H1 (cell line): ENCODE measurements at regions not wholly inside any gene's neighbourhood (a gene's known extent, or its start where the extent isn't known, plus 50 kb on each side); places are given as distances from the start of the nearest gene placed in this dataset.
"Not testable (repeated sequence)": the region's sequence is repeated elsewhere in the genome, so short reads cannot be mapped to it uniquely, and the experiment has no call there.

Experiments used
- CTCF ChIA-PET: fragments of 300-600 bp; sonication (Branson Sonifier 250); formaldehyde crosslinking; loops from one replicate; lab custom pipeline; 2021; ENCODE audit not compliant: partially characterized antibody; lab: Charles Lee
- POLR2A ChIA-PET: fragments of 300-600 bp; sonication (Branson Sonifier 250); formaldehyde crosslinking; loops from one replicate; lab custom pipeline; 2021; ENCODE audit warnings: inconsistent platforms; ENCODE audit not compliant: partially characterized antibody; lab: Charles Lee
- DNase-seq, 2 experiments: peaks; one replicate each; pipeline versions ENCODE4 v3.0.0 to v3.0.0-alpha.2; 2010 to 2022; ENCODE audit warnings: low spot score in 2 of 2, low read depth in 1 of 2, mixed read lengths in 1 of 2
- FAIRE-seq: peaks from 2 replicates; lab custom pipeline; 2011; peaks lifted over from hg19 to GRCh38; lab: Jason Lieb, UNC
- H2AFZ ChIP-seq: 2 replicates; pipeline ENCODE4 v1.8.1; 2012; ENCODE audit warnings: low read length, inconsistent platforms
- H2AK5ac ChIP-seq: 2 replicates; pipeline ENCODE4 v1.6.1; 2013; ENCODE audit warnings: low read depth, low read length
- H2BK120ac ChIP-seq: replicated peaks from 2 replicates; pipeline ENCODE3; 2013; ENCODE audit warnings: low read depth, low read length, inconsistent platforms
- H2BK12ac ChIP-seq: 2 replicates; pipeline ENCODE4 v1.6.1; 2013; ENCODE audit warnings: low read depth, low read length
- H2BK15ac ChIP-seq: 2 replicates; pipeline ENCODE4 v1.6.1; 2013; ENCODE audit warnings: low read length
- H2BK20ac ChIP-seq: 2 replicates; pipeline ENCODE4 v1.6.1; 2013; ENCODE audit warnings: low read length
- H2BK5ac ChIP-seq: 2 replicates; pipeline ENCODE4 v1.6.1; 2013; ENCODE audit warnings: low read depth, low read length
- H3K14ac ChIP-seq: 2 replicates; pipeline ENCODE4 v1.6.1; 2013; ENCODE audit warnings: inconsistent platforms; ENCODE audit not compliant: insufficient read length
- H3K18ac ChIP-seq: 2 replicates; pipeline ENCODE4 v1.6.1; 2013; ENCODE audit warnings: low read length; ENCODE audit errors: extremely low read depth
- H3K23ac ChIP-seq: 2 replicates; pipeline ENCODE4 v1.6.1; 2013; ENCODE audit warnings: inconsistent platforms; ENCODE audit not compliant: insufficient read length
- H3K23me2 ChIP-seq: 2 replicates; pipeline ENCODE4 v1.6.1; 2013; ENCODE audit warnings: low read depth, low read length
- H3K27ac ChIP-seq: 2 replicates; pipeline ENCODE4 v1.6.1; 2011; ENCODE audit warnings: low read depth, low read length, inconsistent platforms
- H3K27me3 ChIP-seq, 4 experiments: replicated peaks in 1 of 4; 1 replicate in 1 of 4; 2 replicates in 3 of 4; pipeline versions ENCODE4 v1.6.1 to v1.8.1; 2011 to 2013; ENCODE audit warnings: low read length in 3 of 4, mild to moderate bottlenecking in 3 of 4, inconsistent platforms in 2 of 4, mixed read lengths in 2 of 4, moderate library complexity in 1 of 4; ENCODE audit not compliant: control insufficient read depth in 3 of 4, insufficient read depth in 3 of 4; ENCODE audit errors: extremely low read depth in 1 of 4
- H3K36me3 ChIP-seq, 4 experiments: 2 replicates each; pipeline versions ENCODE4 v1.6.1 to v1.8.1; 2011 to 2013; ENCODE audit warnings: mild to moderate bottlenecking in 4 of 4, low read length in 3 of 4, moderate library complexity in 2 of 4, control low read depth in 1 of 4, inconsistent platforms in 1 of 4; ENCODE audit not compliant: insufficient read depth in 4 of 4, control insufficient read depth in 2 of 4
- H3K4ac ChIP-seq: replicated peaks from 2 replicates; pipeline ENCODE3; 2013; ENCODE audit warnings: low read length, low read depth, mixed read lengths, inconsistent platforms; ENCODE audit not compliant: insufficient read length
- H3K4me1 ChIP-seq, 4 experiments: replicated peaks in 1 of 4; 1 replicate in 1 of 4; 2 replicates in 3 of 4; pipeline versions ENCODE4 v1.6.1 to v1.8.1; 2011 to 2013; ENCODE audit warnings: low read length in 3 of 4, inconsistent platforms in 2 of 4, mixed read lengths in 1 of 4; ENCODE audit not compliant: insufficient read depth in 4 of 4, control insufficient read depth in 3 of 4
- H3K4me2 ChIP-seq, 2 experiments: 2 replicates each; pipeline versions ENCODE4 v1.6.1 to v1.8.1; 2011 to 2013; ENCODE audit warnings: low read depth in 2 of 2, low read length in 2 of 2, control low read depth in 1 of 2, inconsistent platforms in 1 of 2, mild to moderate bottlenecking in 1 of 2; ENCODE audit not compliant: insufficient read depth in 1 of 2
- H3K4me3 ChIP-seq, 4 experiments: fragments of 200-600, 300-600 bp in 1 of 4; sonication (generic), shearing (Covaris generic), sonication (Bioruptor Twin) in 1 of 4; 2 replicates each; pipeline versions ENCODE4 v1.5.1 to v1.8.1; 2011 to 2016; ENCODE audit warnings: low read length in 4 of 4, low read depth in 3 of 4, control low read depth in 2 of 4, inconsistent platforms in 2 of 4, mild to moderate bottlenecking in 2 of 4, mixed read lengths in 1 of 4, moderate library complexity in 1 of 4; ENCODE audit not compliant: insufficient read depth in 2 of 4; ENCODE audit errors: extremely low read depth in 1 of 4
- H3K56ac ChIP-seq: replicated peaks from 2 replicates; pipeline ENCODE3; 2013; ENCODE audit warnings: low read depth, mild to moderate bottlenecking, mixed read lengths, low read length, inconsistent platforms; ENCODE audit not compliant: insufficient read length
- H3K79me1 ChIP-seq: 2 replicates; pipeline ENCODE4 v1.6.1; 2013; ENCODE audit warnings: low read depth, low read length, control low read depth
- H3K79me2 ChIP-seq, 2 experiments: 2 replicates each; pipeline versions ENCODE4 v1.6.1 to v1.8.1; 2012 to 2013; ENCODE audit warnings: low read length in 2 of 2, mild to moderate bottlenecking in 2 of 2, inconsistent platforms in 1 of 2; ENCODE audit not compliant: insufficient read depth in 2 of 2, control insufficient read depth in 1 of 2
- H3K9ac ChIP-seq, 4 experiments: replicated peaks in 1 of 4; 1 replicate in 1 of 4; 2 replicates in 3 of 4; pipeline versions ENCODE4 v1.6.1 to v1.8.1; 2011 to 2013; ENCODE audit warnings: low read depth in 3 of 4, low read length in 3 of 4, control low read depth in 2 of 4, mild to moderate bottlenecking in 2 of 4, moderate library complexity in 2 of 4, inconsistent platforms in 1 of 4; ENCODE audit errors: extremely low read depth in 1 of 4
- H3K9me3 ChIP-seq, 2 experiments: 2 replicates each; pipeline versions ENCODE4 v1.6.1 to v1.8.1; 2012 to 2013; ENCODE audit warnings: mild to moderate bottlenecking in 2 of 2, moderate library complexity in 2 of 2, control low read depth in 1 of 2, inconsistent platforms in 1 of 2, low read depth in 1 of 2, low read length in 1 of 2, mixed read lengths in 1 of 2; ENCODE audit not compliant: insufficient read depth in 2 of 2
- H4K20me1 ChIP-seq, 2 experiments: replicated peaks in 1 of 2; 2 replicates each; pipeline versions ENCODE3 to v1.8.1; 2011 to 2013; ENCODE audit warnings: inconsistent platforms in 2 of 2, low read length in 2 of 2, mild to moderate bottlenecking in 1 of 2; ENCODE audit not compliant: insufficient read depth in 2 of 2, control insufficient read depth in 1 of 2
- H4K5ac ChIP-seq: 2 replicates; pipeline ENCODE4 v1.6.1; 2013; ENCODE audit warnings: low read length, low read depth, mixed read lengths, inconsistent platforms; ENCODE audit not compliant: insufficient read length
- H4K8ac ChIP-seq: 2 replicates; pipeline ENCODE4 v1.8.0; 2013; ENCODE audit warnings: mild to moderate bottlenecking, moderate library complexity, low read length, inconsistent platforms; ENCODE audit not compliant: insufficient read depth; ENCODE audit errors: extremely low read depth
- H4K91ac ChIP-seq: replicated peaks from 2 replicates; pipeline ENCODE3; 2013; ENCODE audit warnings: low read length, mixed read lengths, inconsistent platforms; ENCODE audit not compliant: insufficient read length
- WGBS, 2 experiments: shearing (Covaris generic) in 1 of 2; methylation state at CpG; one replicate each; pipeline versions ENCODE4 v1.1.6 to v1.1.7; 2013 to 2015; ENCODE audit warnings: low lambda C conversion rate in 2 of 2, mixed read lengths in 2 of 2, inconsistent platforms in 1 of 2, low coverage in 1 of 2, missing lambda C conversion rate in 1 of 2; ENCODE audit not compliant: insufficient replicate concordance in 2 of 2, insufficient coverage in 1 of 2, insufficient read length in 1 of 2; ENCODE audit errors: extremely low coverage in 1 of 2, missing lambda C conversion rate in 1 of 2; 5-methylcytosine and 5-hydroxymethylcytosine counted together

GRCh38 chr2:87514034-87514433 lies 233.9 kb upstream of the PLGLB2 start:
- WGBS, 2 experiments: 85% methylated on average over 1 of the region's 5 CpGs; no CpG with 5 or more reads in 1 of the 2 experiments
- H2AFZ ChIP-seq, FAIRE-seq, H4K5ac ChIP-seq, H3K9me3 ChIP-seq, H3K4ac ChIP-seq, H3K23me2 ChIP-seq, H2BK20ac ChIP-seq, H2AK5ac ChIP-seq, H4K91ac ChIP-seq, H3K79me2 ChIP-seq, H3K79me1 ChIP-seq, H3K27me3 ChIP-seq, H3K27ac ChIP-seq, H2BK120ac ChIP-seq, H2BK12ac ChIP-seq, H3K4me1 ChIP-seq, H3K18ac ChIP-seq, H2BK5ac ChIP-seq, H3K23ac ChIP-seq, POLR2A ChIA-PET, H2BK15ac ChIP-seq, H4K8ac ChIP-seq, H3K4me2 ChIP-seq, H4K20me1 ChIP-seq, H3K36me3 ChIP-seq, DNase-seq, CTCF ChIA-PET, H3K14ac ChIP-seq, H3K56ac ChIP-seq, H3K9ac ChIP-seq, H3K4me3 ChIP-seq: not testable (repeated sequence)

GRCh38 chr2:87514515-87514914 lies 233.4 kb upstream of the PLGLB2 start:
- H3K4me2 ChIP-seq, H3K27me3 ChIP-seq, H3K56ac ChIP-seq, H2BK120ac ChIP-seq, H3K23ac ChIP-seq, POLR2A ChIA-PET, H3K9me3 ChIP-seq, H3K36me3 ChIP-seq, H3K23me2 ChIP-seq, H3K4me1 ChIP-seq, H2BK15ac ChIP-seq, H4K20me1 ChIP-seq, H2BK5ac ChIP-seq, H2BK12ac ChIP-seq, H3K18ac ChIP-seq, H2AK5ac ChIP-seq, H4K8ac ChIP-seq, H2AFZ ChIP-seq, H3K4me3 ChIP-seq, DNase-seq, FAIRE-seq, H3K27ac ChIP-seq, H3K79me2 ChIP-seq, H4K5ac ChIP-seq, H3K4ac ChIP-seq, H3K79me1 ChIP-seq, H3K9ac ChIP-seq, H2BK20ac ChIP-seq, H3K14ac ChIP-seq, H4K91ac ChIP-seq, CTCF ChIA-PET: not testable (repeated sequence)
- no CpG with 5 or more reads among the region's 7 CpGs for WGBS, 2 experiments
